Naive thymus-derived CD4-positive, alpha-beta T cell (primary cell): ENCODE measurements at regions not wholly inside any gene's neighbourhood (a gene's known extent, or its start where the extent isn't known, plus 50 kb on each side); places are given as distances from the start of the nearest gene placed in this dataset.

Experiments used
- ATAC-seq: fragments of 150-1000 bp; cut with Tn5 transposase; 2 replicates; pipeline ENCODE4 v1.10.0; 2021; ENCODE audit warnings: mild to moderate bottlenecking, moderate library complexity
- CTCF ChIA-PET: fragments of 350-600 bp; sonication (Branson Sonifier 250); formaldehyde crosslinking; loops from one replicate; lab custom pipeline; 2021; ENCODE audit warnings: antibody characterized with exemption; lab: Charles Lee
- POLR2A ChIA-PET: fragments of 350-600 bp; sonication (Branson Sonifier 250); formaldehyde crosslinking; loops from one replicate; lab custom pipeline; 2021; ENCODE audit warnings: antibody characterized with exemption, inconsistent platforms; lab: Charles Lee
- DNase-seq, 9 donors: peaks; one replicate each; pipeline versions ENCODE4 v3.0.0 to v3.0.0-alpha.2; 2020 to 2022; ENCODE audit warnings: mixed read lengths in 1 of 9
- H3K27ac ChIP-seq: one replicate; pipeline ENCODE4 v1.7.0; 2013; ENCODE audit warnings: mild to moderate bottlenecking, low read depth, low read length, moderate library complexity
- H3K27me3 ChIP-seq, 2 donors: one replicate each; pipeline ENCODE4 v1.7.0; 2013; ENCODE audit warnings: low read length in 2 of 2, mild to moderate bottlenecking in 2 of 2, moderate library complexity in 2 of 2; ENCODE audit not compliant: control insufficient read depth in 2 of 2, insufficient read depth in 2 of 2
- H3K36me3 ChIP-seq, 3 experiments: 1 replicate in 2 of 3; 2 replicates in 1 of 3; pipeline ENCODE4 v1.7.0; 2013; ENCODE audit warnings: low read length in 3 of 3, mild to moderate bottlenecking in 3 of 3, moderate library complexity in 1 of 3; ENCODE audit not compliant: insufficient read depth in 3 of 3, control insufficient read depth in 2 of 3
- H3K4me1 ChIP-seq, 2 donors: one replicate each; pipeline ENCODE4 v1.7.0; 2013; ENCODE audit warnings: low read length in 2 of 2, mild to moderate bottlenecking in 2 of 2, moderate library complexity in 1 of 2; ENCODE audit not compliant: control insufficient read depth in 2 of 2, insufficient read depth in 2 of 2
- H3K4me3 ChIP-seq: 2 replicates; pipeline ENCODE4 v1.7.0; 2013; ENCODE audit warnings: mild to moderate bottlenecking, low read length
- H3K9me3 ChIP-seq, 3 experiments: 1 replicate in 2 of 3; 2 replicates in 1 of 3; pipeline ENCODE4 v1.7.0; 2013; ENCODE audit warnings: low read length in 3 of 3; ENCODE audit not compliant: control insufficient read depth in 2 of 3
- H3K27ac Mint-ChIP-seq, 9 donors: one replicate each; pipeline ENCODE4 v1.8.0; 2020 to 2022; ENCODE audit warnings: mixed read lengths in 9 of 9, mild to moderate bottlenecking in 8 of 9, moderate library complexity in 5 of 9, inconsistent platforms in 2 of 9
- H3K27me3 Mint-ChIP-seq, 5 donors: one replicate each; pipeline ENCODE4 v1.8.0; 2021 to 2022; ENCODE audit warnings: mixed read lengths in 5 of 5, mild to moderate bottlenecking in 1 of 5
- H3K36me3 Mint-ChIP-seq, 5 donors: one replicate each; pipeline ENCODE4 v1.8.0; 2020 to 2022; ENCODE audit warnings: mixed read lengths in 5 of 5, mild to moderate bottlenecking in 3 of 5, inconsistent platforms in 1 of 5
- H3K4me1 Mint-ChIP-seq, 7 donors: one replicate each; pipeline ENCODE4 v1.8.0; 2020 to 2022; ENCODE audit warnings: mixed read lengths in 7 of 7, mild to moderate bottlenecking in 3 of 7, inconsistent platforms in 1 of 7
- H3K4me3 Mint-ChIP-seq, 10 donors: one replicate each; pipeline ENCODE4 v1.8.0; 2020 to 2022; ENCODE audit warnings: mild to moderate bottlenecking in 10 of 10, mixed read lengths in 10 of 10, moderate library complexity in 6 of 10, inconsistent platforms in 2 of 10
- H3K9me3 Mint-ChIP-seq, 11 donors: one replicate each; pipeline ENCODE4 v1.8.0; 2020 to 2022; ENCODE audit warnings: mixed read lengths in 11 of 11, mild to moderate bottlenecking in 4 of 11, inconsistent platforms in 1 of 11, moderate library complexity in 1 of 11
- intact Hi-C, 2 donors: fragments of 100-400 bp; cut with micrococcal nuclease; formaldehyde crosslinking; loops; one replicate each; pipeline ENCODE4 v1.15.1; 2023

DNA sequence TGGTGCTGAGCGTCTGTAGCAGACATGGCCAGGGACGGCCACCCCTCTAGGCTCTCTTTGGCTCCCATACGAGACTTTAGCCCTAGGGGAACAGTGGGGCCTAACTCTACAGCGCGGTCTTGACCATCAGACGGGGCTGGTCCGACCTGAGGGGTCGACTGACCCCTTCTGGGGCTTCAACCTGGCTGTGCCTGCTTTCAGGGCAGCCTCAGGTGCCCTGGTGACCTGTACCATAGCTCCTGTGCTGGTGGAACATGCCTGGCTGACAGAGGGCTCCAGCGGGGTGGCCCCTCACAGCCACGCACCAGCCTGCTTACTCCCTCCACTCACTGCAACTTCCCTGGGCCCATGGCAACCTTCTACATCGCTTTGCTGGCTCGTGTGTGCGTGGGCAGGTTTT, 423.4 kb upstream of the SEMA6A start:
- POLR2A ChIA-PET: no interaction called here
- no peak overlapping the region for H3K27ac ChIP-seq
- peaks cover 0 to 4% (median 0%) of the 10 kb centered on the region in 5 donors for H3K27me3 Mint-ChIP-seq
- H3K36me3 ChIP-seq: no peaks in the 10 kb centered on the region
- intact Hi-C loops: no loop called here
- H3K4me1 ChIP-seq: no peaks in the 10 kb centered on the region
- H3K9me3 Mint-ChIP-seq: peaks cover 0 to 13% (median 3%) of the 10 kb centered on the region in 11 donors
- no peak overlapping the region for H3K27ac Mint-ChIP-seq
- no peaks in the 10 kb centered on the region for H3K36me3 Mint-ChIP-seq
- no peak overlapping the region for H3K4me3 Mint-ChIP-seq
- no peaks in the 10 kb centered on the region for H3K9me3 ChIP-seq
- CTCF ChIA-PET: no interaction called here
- no peaks in the 10 kb centered on the region for H3K27me3 ChIP-seq
- no peak overlapping the region for H3K4me3 ChIP-seq
- DNase-seq (no peak), ATAC-seq (no peak)
- no peaks in the 10 kb centered on the region for H3K4me1 Mint-ChIP-seq

DNA sequence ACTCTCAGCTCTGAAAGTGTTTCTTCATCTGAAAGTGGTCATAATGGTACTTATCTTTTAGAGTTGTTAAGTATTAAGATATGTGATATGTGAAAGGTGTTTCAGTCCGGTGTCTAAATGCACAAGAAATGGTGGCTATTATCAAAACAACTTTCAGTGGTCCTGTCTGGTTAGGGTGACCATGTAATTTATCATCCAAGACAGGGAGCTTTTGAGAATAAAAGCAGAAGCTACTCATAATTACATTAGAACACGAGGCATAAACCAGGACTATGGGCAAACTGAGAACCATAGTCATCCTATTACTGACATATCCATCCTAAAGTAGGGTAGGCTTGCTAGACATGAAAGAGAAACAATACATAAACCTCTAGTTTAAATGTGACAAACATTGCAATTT, 418.1 kb upstream of the SEMA6A start:
- ATAC-seq: no peak
- no peaks in the 10 kb centered on the region for H3K4me1 Mint-ChIP-seq
- intact Hi-C loops: no loop called here
- Histone ChIP-seq H3K36me3 (no peaks in the 10 kb centered on the region), H3K9me3 (no peaks in the 10 kb centered on the region), H3K4me1 (no peaks in the 10 kb centered on the region), H3K27ac (no peak overlapping the region), H3K27me3 (no peaks in the 10 kb centered on the region), H3K4me3 (no peak overlapping the region)
- POLR2A ChIA-PET: no interaction called here
- H3K27me3 Mint-ChIP-seq: peaks cover 0 to 4% (median 0%) of the 10 kb centered on the region in 5 donors
- H3K27ac Mint-ChIP-seq: no peak overlapping the region
- peaks cover 0 to 3% (median 0%) of the 10 kb centered on the region in 11 donors for H3K9me3 Mint-ChIP-seq
- no peak for DNase-seq
- no peak overlapping the region for H3K4me3 Mint-ChIP-seq
- CTCF ChIA-PET: no interaction called here
- H3K36me3 Mint-ChIP-seq: no peaks in the 10 kb centered on the region

DNA sequence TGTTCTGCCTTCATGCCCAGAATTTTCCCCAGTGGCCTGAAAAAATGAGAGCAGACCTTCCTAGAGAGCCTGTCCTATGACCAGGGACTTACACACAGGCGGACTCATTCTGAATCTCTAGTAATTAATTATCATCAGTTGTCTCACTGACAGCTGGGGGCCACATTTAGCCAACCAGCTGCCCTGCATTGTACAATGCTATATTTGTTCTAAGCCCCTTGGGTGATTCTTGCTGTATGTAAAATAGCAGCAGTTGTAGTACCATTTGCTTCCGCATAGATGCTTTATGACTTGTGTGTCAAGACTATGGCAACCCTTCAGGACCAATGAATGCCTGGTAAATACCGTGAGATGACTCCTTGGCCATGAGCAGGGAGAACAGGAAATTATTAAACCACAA, 415.4 kb upstream of the SEMA6A start:
- Histone ChIP-seq H3K9me3 (no peaks in the 10 kb centered on the region), H3K4me1 (no peaks in the 10 kb centered on the region), H3K36me3 (no peaks in the 10 kb centered on the region), H3K27ac (no peak overlapping the region), H3K27me3 (no peaks in the 10 kb centered on the region), H3K4me3 (no peak overlapping the region)
- H3K27ac Mint-ChIP-seq: no peak overlapping the region
- intact Hi-C loops: no loop called here
- no peak overlapping the region for H3K4me3 Mint-ChIP-seq
- no peak for ATAC-seq
- H3K9me3 Mint-ChIP-seq: peaks cover 0 to 3% (median 0%) of the 10 kb centered on the region in 11 donors
- ChIA-PET POLR2A (no interaction called here), CTCF (no interaction called here)
- H3K4me1 Mint-ChIP-seq: no peaks in the 10 kb centered on the region
- no peaks in the 10 kb centered on the region for H3K36me3 Mint-ChIP-seq
- DNase-seq: no peak
- peaks cover 0 to 4% (median 0%) of the 10 kb centered on the region in 5 donors for H3K27me3 Mint-ChIP-seq

DNA sequence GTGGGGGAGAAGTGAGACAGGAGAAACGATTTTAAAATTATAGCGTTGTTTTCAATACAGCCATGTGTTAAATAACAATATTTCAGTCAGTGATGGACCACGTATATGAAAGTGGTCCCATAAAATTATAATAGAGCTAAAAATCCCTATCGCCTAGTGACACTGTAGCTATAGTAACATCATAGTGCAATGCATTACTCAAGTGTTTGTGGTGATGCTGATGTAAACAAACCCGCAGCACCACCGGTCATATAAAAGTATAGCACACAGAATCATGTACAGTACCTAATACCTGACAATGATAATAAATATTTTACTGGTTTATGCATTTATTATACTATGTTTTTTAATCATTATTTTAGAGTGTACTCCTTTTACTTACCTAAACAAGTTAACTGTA, 407.4 kb upstream of the SEMA6A start:
- no peaks in the 10 kb centered on the region for H3K9me3 ChIP-seq
- Mint-ChIP-seq H3K4me1 (no peaks in the 10 kb centered on the region), H3K27ac (no peak overlapping the region), H3K4me3 (no peak overlapping the region), H3K9me3 (peaks cover 0 to 6% (median 1%) of the 10 kb centered on the region in 11 donors), H3K27me3 (no peaks in the 10 kb centered on the region), H3K36me3 (no peaks in the 10 kb centered on the region)
- H3K36me3 ChIP-seq: no peaks in the 10 kb centered on the region
- CTCF ChIA-PET: no interaction called here
- H3K4me1 ChIP-seq: no peaks in the 10 kb centered on the region
- H3K27me3 ChIP-seq: no peaks in the 10 kb centered on the region
- POLR2A ChIA-PET: no interaction called here
- H3K4me3 ChIP-seq: no peak overlapping the region
- intact Hi-C loops: no loop called here
- ATAC-seq (no peak), DNase-seq (no peak)
- H3K27ac ChIP-seq: no peak overlapping the region

DNA sequence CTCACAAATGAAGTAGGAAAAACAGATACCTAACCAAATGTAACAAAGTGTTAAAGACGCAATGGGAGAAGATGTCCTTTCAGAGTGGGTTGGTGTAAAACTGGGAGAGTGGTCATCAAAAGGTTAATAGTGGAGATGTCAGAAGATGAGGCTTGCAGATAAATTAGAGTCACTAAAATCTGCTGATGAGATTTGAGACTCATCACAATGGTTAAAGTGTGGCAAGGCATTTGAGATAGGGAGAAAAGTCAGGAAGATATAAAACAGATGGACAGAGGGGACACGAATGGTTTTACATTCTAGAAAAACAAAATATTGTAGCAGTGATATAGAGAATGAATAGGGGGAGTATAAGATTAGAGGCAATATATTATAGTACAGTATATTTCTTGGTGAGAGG, 406.0 kb upstream of the SEMA6A start:
- Mint-ChIP-seq H3K27ac (peak overlapping the region in 1 of 9 donors; percentile 5), H3K9me3 (peaks cover 0 to 3% (median 0%) of the 10 kb centered on the region in 11 donors), H3K4me3 (no peak overlapping the region), H3K36me3 (no peaks in the 10 kb centered on the region), H3K4me1 (no peaks in the 10 kb centered on the region), H3K27me3 (no peaks in the 10 kb centered on the region)
- Histone ChIP-seq H3K4me1 (no peaks in the 10 kb centered on the region), H3K9me3 (no peaks in the 10 kb centered on the region), H3K4me3 (no peak overlapping the region), H3K36me3 (no peaks in the 10 kb centered on the region), H3K27me3 (no peaks in the 10 kb centered on the region), H3K27ac (no peak overlapping the region)
- no peak for ATAC-seq
- no peak for DNase-seq
- ChIA-PET CTCF (no interaction called here), POLR2A (no interaction called here)
- intact Hi-C loops: no loop called here

DNA sequence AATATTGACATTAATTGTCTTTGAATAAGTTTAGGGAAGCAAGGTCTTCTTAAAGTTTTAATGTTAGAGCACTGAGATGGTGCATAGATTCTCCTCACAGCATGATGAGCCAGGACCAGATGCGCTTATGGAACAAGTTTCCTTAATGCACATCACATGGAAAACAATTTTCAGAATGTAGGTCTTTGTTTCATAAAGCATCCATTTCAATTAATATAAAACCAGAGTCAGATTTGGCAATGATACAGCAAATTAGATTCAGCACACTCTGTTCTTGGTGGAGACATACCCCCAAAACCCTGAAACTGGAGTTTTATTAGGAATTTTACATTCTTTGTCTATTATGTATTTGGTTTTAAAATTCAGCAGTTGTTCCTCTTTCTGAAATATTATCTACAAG, 402.1 kb upstream of the SEMA6A start:
- Histone ChIP-seq H3K27me3 (no peaks in the 10 kb centered on the region), H3K9me3 (no peaks in the 10 kb centered on the region), H3K27ac (no peak overlapping the region), H3K36me3 (no peaks in the 10 kb centered on the region), H3K4me1 (no peaks in the 10 kb centered on the region), H3K4me3 (no peak overlapping the region)
- DNase-seq: no peak
- no peak overlapping the region for H3K27ac Mint-ChIP-seq
- H3K9me3 Mint-ChIP-seq: peaks cover 0 to 12% (median 3%) of the 10 kb centered on the region in 11 donors
- no peak overlapping the region for H3K4me3 Mint-ChIP-seq
- intact Hi-C loops: no loop called here
- no peaks in the 10 kb centered on the region for H3K36me3 Mint-ChIP-seq
- no peaks in the 10 kb centered on the region for H3K4me1 Mint-ChIP-seq
- ATAC-seq: no peak
- H3K27me3 Mint-ChIP-seq: no peaks in the 10 kb centered on the region
- ChIA-PET POLR2A (no interaction called here), CTCF (no interaction called here)

DNA sequence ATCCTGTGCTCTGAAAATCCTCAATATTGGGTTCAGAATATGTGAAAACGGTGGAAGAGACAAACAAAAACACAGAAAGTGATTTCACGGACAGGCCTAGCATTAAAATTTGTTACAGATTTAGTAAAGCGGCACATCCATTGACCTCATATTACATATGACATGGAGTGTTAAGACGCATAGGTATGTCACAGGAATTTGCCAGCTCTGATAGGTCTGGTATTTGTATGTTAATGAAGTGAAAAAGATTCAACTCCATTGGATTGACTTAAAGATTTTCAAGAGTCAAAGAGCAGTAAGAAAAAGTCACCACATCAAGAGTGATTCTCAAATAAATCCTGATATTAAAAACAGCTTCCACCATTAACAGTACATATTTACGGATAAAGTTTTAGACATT, 396.5 kb upstream of the SEMA6A start:
- no peaks in the 10 kb centered on the region for H3K36me3 Mint-ChIP-seq
- POLR2A ChIA-PET: no interaction called here
- Histone ChIP-seq H3K9me3 (no peaks in the 10 kb centered on the region), H3K4me3 (no peak overlapping the region), H3K27me3 (no peaks in the 10 kb centered on the region), H3K27ac (no peak overlapping the region), H3K36me3 (no peaks in the 10 kb centered on the region), H3K4me1 (no peaks in the 10 kb centered on the region)
- no peaks in the 10 kb centered on the region for H3K4me1 Mint-ChIP-seq
- H3K27ac Mint-ChIP-seq: no peak overlapping the region
- no peak for DNase-seq
- H3K9me3 Mint-ChIP-seq: peaks cover 0 to 20% (median 10%) of the 10 kb centered on the region in 11 donors
- CTCF ChIA-PET: no interaction called here
- no peak overlapping the region for H3K4me3 Mint-ChIP-seq
- H3K27me3 Mint-ChIP-seq: peaks cover 0 to 5% (median 0%) of the 10 kb centered on the region in 5 donors
- intact Hi-C loops: no loop called here
- no peak for ATAC-seq
